ENCODE measurements at regions not wholly inside any gene's neighbourhood (a gene's known extent, or its start where the extent isn't known, plus 50 kb on each side); places are given as distances from the start of the nearest gene placed in this dataset.

DNA sequence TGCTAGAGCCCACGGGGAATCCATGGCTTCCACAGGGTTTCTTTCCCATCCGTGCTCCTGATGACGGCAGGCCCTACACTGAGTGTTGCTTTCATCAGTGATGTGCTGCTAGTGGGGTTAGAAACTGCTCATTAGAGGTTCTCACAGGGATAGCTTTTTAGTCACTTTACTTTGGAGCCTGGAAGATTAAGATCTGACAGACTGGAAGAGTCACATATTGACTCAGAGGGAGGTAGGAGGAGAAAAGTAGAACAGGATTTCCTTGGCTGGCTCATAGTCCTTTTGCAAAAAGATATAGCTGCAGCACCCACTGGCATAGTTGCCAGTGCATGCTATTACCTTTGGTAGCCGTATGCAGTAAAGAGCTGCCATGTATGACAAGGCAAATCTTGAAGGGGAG, 890.3 kb downstream of the C6orf118 start:
- TF ChIP-seq POLR2A (IDR thresholded peaks at IDR 0.05; ENCODE audit: low read depth, low read length) (no peak), NFE2L2 (IDR thresholded peaks at IDR 0.05; ENCODE audit: low read depth, low read length) (no peak), SMC3 (IDR thresholded peaks at IDR 0.05; ENCODE audit: low read depth, low read length) (no peak), CHD1 (IDR thresholded peaks at IDR 0.05; ENCODE audit: low read depth, low read length) (no peak)
- TF ChIP-seq, protein P1, sequence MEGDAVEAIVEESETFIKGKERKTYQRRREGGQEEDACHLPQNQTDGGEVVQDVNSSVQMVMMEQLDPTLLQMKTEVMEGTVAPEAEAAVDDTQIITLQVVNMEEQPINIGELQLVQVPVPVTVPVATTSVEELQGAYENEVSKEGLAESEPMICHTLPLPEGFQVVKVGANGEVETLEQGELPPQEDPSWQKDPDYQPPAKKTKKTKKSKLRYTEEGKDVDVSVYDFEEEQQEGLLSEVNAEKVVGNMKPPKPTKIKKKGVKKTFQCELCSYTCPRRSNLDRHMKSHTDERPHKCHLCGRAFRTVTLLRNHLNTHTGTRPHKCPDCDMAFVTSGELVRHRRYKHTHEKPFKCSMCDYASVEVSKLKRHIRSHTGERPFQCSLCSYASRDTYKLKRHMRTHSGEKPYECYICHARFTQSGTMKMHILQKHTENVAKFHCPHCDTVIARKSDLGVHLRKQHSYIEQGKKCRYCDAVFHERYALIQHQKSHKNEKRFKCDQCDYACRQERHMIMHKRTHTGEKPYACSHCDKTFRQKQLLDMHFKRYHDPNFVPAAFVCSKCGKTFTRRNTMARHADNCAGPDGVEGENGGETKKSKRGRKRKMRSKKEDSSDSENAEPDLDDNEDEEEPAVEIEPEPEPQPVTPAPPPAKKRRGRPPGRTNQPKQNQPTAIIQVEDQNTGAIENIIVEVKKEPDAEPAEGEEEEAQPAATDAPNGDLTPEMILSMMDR (conservative IDR thresholded peaks at IDR 0.05; ENCODE audit: low read depth, low read length) = no peak
- TF ChIP-seq, protein P2, sequence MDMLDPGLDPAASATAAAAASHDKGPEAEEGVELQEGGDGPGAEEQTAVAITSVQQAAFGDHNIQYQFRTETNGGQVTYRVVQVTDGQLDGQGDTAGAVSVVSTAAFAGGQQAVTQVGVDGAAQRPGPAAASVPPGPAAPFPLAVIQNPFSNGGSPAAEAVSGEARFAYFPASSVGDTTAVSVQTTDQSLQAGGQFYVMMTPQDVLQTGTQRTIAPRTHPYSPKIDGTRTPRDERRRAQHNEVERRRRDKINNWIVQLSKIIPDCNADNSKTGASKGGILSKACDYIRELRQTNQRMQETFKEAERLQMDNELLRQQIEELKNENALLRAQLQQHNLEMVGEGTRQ (IDR thresholded peaks at IDR 0.05; ENCODE audit: low read depth, low read length) = no peak

All from IMR-90 (cell line).